NAMALWA (cell line): ENCODE measurements at regions not wholly inside any gene's neighbourhood (a gene's known extent, or its start where the extent isn't known, plus 50 kb on each side); places are given as distances from the start of the nearest gene placed in this dataset.

Source experiments
- DNase-seq: peaks from one replicate; pipeline ENCODE4 v3.0.0-alpha.2; 2015; ENCODE audit warnings: low spot score

DNA sequence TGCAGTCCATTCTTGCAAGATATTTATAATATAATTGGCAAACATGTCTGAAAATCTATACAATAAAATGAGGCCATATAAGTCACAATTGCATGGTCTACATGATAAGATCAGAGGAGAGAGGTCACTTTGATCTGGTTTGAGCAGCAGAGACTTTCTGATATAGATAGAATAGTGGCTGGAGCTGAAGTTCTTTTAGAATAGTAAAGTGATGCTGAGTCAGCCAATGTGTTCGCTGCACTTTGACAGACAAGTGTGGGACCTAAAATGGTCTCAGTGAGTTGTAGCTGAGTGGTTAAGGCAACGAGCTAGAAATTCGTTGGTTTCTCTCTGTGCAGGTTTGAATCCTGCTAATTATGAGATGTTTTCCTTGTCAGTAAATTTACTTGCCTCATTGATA is 257.0 kb upstream of the C11orf87 start:
- DNase-seq, result no peak

DNA sequence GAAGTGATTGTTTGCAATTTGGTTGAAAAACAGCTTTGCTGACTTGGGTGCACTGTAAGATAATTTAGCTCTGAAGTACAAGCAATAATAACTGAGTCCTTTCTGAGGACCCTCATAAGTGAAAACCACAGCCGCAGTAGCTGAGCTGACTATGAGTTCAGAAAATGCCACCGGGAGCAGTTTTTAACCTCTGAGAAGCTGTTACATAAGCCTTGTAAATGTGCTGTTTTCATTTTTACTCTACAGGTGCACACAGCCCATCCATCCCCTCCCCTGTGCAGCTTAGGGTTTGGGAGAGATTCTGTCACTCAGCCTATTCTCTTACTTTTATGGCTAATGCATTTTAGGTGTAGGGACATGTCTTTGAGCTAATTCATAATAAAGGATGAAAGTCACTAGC is 255.5 kb upstream of the C11orf87 start:
- DNase-seq, result no peak

- no peak for DNase-seq
Measured at GRCh38 chr11:109173504-109173903, 248.5 kb upstream of the C11orf87 start.

DNA sequence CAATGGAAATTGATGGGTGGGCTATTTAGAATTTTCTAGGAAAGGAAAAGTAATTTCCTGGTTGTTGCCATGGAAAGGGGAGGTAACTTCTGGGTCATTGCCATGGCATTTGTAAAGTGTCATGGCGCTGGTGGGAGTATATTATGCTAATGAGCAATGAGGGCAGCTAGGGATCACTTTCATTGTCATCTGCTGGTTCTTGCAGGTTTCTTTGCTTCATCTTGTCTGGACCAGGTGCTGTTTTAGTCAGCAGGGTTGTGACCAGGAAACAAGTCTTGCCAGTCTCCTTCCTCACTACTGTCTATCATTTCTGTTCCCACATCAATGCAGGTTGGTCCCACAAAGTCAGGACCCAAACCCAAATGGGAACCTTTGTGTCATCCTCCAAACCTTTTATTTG is 237.6 kb upstream of the C11orf87 start:
- no peak for DNase-seq

- DNase-seq, result no peak
Measured at GRCh38 chr11:109192864-109193263, 229.1 kb upstream of the C11orf87 start.

DNA sequence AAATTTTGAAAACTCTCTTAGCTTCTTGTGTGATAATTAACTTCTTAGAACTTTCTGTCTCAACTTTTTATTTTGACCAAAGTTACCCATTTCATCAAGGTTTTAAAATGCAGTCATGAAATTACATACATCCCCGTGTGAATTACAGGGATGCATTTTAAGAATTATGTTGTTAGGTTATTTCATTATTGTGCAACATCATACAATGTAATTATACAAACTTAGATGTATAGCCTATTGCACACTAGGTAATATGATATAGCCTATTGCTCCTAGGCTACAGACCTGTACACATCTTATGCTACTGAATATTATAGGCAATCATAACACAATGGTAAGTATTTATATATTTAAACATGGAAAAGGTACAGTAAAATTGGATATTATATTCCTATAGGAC is 228.1 kb upstream of the C11orf87 start:
- DNase-seq, result no peak

- no peak for DNase-seq
Measured at GRCh38 chr11:109196016-109196415, 226.0 kb upstream of the C11orf87 start.

DNA sequence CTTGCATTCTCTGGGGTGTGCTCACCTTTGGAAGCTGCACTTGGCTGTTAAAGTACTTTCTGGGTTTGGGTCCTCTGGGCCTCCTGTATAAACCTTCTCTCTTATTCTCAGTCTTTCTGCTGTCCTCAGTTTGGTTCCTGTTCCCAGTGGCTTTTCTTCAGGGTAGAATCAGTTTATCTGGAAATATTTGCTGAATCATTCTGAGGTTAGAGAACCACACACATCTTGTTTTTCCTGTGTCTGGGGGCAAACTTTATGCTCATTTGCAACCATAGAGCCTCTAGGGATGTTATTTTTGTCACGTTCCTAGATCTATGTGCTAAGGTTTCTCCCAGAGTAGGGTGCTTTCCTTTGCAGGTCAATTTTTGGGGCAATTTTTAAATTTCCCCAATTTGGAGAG is 224.3 kb upstream of the C11orf87 start:
- no peak for DNase-seq

GRCh38 chr11:109203176-109203575 is 218.8 kb upstream of the C11orf87 start:
- DNase-seq, result no peak

GRCh38 chr11:109205312-109205711 is 216.7 kb upstream of the C11orf87 start:
- DNase-seq, result no peak

GRCh38 chr11:109208121-109208520 is 213.9 kb upstream of the C11orf87 start:
- DNase-seq, result no peak

DNA sequence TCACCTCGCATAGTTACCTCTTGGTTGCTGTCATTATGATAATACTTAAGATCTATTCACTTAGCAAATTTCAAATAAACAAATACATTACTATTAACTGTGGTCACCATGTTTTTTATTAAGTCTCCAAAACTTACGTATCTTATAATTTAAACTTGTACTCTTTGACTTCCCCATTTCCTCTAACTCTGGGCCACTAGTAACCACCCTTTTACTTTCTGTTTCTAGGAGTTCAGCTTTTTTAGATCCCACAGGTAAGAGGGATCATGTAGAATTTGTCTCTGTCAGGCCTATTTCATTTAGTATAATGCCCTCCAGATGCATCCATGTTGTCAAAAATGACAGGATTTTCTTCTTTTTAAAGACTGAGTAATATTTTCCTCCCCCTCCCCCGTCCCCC is 212.4 kb upstream of the C11orf87 start:
- DNase-seq, result no peak

DNA sequence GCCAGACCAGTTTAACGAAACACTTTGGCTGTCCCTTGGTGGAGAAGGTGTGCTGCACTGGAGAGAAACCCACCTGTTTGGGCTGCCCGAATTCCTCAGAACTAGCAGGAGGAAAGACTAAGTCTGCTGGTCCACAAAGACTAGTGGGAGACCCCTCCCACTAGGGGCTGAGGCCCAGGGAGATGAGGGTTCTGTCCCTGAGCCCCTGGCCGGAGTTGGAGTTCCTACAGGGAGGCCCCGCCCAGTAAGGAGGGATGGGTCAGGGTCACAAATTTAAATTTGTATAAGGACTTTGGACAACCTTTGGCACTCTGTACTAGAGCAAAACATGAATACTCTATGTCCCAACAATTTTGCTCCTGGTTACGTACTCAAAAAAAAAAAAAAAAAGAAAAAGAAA is 200.8 kb upstream of the C11orf87 start:
- no peak for DNase-seq

GRCh38 chr11:109222761-109223160 is 199.2 kb upstream of the C11orf87 start:
- DNase-seq, result no peak

DNA sequence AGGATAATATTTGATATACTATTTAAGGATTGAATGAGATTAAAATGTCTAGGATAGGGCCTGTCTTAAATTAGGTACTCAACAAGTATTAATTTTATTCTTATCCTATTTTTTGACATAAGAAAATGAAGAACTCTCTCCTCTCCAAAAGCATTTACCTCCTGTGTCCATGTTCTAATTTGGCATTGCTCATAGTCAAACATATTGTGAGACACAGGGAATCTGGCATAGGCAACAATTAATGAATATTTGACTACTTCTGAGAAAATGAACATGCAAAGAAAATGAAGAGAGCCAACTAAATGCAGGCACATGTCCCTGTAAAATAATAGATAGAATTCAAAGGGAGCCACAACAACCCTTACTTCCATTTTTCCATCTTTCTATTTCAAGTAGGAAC is 198.5 kb upstream of the C11orf87 start:
- DNase-seq, result no peak

DNA sequence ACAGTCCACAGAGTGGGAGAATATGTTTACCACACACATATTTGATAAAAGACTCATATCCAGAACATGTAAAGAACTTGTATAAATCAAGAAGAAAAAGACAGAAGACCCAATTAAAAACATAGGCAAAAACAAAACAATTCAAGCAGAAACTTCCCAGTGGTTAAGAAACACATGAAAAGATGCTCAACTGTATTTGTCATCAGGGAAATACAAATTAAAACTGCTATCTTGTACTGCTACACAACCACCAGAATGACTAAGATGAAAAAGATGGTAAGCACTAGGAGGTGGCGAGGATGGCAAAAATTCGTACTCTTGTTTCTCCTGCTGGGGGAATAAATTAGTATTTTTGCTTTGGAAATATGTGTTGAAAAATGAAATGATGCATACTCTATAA is 192.3 kb upstream of the C11orf87 start:
- DNase-seq, result no peak

GRCh38 chr11:109236188-109236587 is 185.8 kb upstream of the C11orf87 start:
- no peak for DNase-seq

DNA sequence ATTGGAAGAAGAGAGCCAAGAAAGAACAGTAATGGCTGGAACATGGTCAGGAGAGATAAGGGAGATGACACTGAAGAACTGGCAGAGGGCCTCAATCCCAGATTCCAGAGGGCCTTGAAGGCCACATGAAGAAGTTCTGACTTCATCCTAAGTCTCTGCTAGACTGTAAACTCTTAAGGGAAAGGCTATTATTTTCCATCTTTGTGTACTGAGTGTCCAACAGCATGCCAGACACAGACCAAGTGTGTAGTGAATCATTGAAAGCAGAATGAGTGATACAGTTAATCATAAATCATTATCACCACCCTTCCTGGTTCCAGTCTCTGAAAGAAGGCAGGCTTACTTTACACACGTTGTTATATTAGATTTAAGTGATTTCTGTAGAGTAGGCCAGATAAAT is 185.3 kb upstream of the C11orf87 start:
- no peak for DNase-seq

GRCh38 chr11:109237636-109238035 is 184.4 kb upstream of the C11orf87 start:
- DNase-seq, result no peak

DNA sequence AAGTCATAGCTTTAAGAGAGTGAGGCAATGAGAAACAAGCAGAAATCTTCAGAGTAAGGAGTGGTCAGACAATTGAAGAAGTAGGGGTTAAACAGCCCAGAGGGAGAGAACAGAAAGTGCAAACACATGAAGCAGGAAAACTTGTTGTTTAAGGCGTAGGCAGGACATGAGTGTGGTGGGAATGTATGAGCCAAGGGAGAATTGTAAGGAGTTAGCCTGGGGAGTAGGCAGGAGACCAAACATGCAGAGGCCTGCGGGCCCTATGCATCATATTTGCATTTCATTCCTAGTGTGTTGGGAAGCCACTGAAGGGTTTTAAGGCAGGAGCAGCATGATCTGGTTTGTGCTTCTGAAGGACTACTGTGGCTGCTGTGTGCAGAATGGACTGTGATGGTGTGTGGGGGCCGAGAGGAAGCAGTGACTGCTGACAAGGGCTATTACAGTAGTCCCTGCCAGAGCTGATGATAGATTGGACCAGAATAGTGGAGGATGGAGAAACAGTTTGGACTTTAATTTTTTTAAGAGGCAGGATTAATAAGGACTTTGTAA is 179.9 kb upstream of the C11orf87 start:
- no peak for DNase-seq

GRCh38 chr11:109247071-109247470 is 174.9 kb upstream of the C11orf87 start:
- no peak for DNase-seq

DNA sequence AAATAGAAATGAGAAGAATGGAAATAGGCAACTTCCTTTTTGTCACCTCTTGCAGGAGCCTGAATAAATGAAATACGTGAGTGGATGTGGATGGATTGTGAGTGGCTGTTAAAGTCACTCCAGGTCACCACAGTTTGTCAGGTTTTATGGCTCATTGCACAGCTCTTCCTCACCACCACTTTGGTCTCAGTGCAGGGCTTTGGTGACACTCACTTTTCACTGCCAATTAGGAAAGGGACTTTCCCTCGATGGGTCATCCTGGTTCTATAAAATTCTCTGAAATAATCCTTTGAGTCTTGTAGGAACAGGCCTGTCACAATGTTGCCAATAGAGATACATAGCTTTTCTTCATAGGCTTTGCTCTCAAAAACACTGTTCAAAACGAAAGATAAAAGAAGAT is 172.4 kb upstream of the C11orf87 start:
- no peak for DNase-seq

GRCh38 chr11:109251230-109251629 is 170.8 kb upstream of the C11orf87 start:
- DNase-seq, result no peak

DNA sequence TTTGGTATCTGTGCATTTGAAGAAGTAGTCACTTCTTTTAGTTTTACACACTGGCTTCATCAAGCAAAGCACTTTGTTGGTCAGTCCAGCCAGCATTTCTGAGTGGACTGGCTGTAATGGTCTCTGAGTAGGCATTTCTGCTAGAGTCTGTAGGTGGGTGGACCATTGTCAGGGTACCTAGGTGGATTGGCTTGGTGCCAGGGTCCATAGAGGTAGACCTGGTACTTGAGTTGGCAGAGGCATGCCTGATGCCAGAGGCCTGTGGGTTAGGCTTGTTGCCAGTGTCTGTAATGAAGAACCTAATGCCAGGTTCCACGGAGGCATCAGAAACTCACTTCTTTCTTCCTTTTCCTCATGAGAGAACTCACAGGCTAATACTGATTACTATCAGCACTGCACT is 157.9 kb upstream of the C11orf87 start:
- no peak for DNase-seq
